DMS 273 treated with DMSO at 0.1 percent for 48 hours (cell line): ENCODE measurements at regions not wholly inside any gene's neighbourhood (a gene's known extent, or its start where the extent isn't known, plus 50 kb on each side); places are given as distances from the start of the nearest gene placed in this dataset.
"Not testable (repeated sequence)": the region's sequence is repeated elsewhere in the genome, so short reads cannot be mapped to it uniquely, and the experiment has no call there.

Experiments
- DNase-seq: peaks from one replicate; lab custom pipeline; 2025; lab: John Stamatoyannopoulos, UW

DNA sequence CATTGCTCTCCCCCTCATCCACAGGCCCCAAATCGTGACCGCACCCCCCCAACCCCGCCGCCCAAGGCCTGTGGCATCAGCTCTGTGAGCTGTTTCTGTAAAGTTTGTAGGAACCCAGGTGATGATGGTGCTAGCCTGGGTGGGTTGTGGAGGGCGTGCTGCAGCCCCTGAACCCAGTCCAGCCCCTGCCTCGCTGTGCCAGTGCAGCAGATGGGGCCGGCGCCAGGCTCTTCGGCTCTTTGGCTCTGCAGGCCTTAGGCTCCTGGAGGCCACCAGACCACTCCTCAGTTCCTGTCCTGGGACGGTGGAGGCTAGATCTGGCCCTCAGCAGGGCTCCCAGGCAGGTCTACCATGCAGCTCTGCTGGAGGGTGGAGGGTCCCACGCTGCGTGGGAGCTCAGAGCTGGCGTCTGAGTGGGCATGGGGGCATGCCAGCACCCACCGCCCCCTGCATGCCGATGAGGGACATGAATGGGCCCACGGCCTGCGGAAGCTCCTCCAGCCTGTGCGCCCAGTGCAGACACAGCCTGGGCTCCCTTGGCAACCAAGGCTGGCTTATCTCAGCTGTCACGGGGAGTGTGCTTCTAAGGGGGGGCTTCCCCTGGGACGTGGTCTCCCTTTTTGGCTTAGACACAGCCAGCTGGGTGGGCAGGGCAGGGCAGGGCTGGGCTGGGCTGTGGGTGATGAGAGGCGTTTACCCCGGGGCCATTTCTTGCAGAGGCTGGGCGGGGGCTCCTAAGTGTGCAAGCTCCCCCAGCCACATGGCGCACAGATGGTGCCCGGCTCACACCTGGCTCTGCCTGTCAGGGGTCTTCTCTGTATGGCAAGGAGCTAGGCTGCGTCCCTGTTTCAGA lies 1187.6 kb downstream of the BRD1 start:
- peak; percentile 25 for DNase-seq

DNA sequence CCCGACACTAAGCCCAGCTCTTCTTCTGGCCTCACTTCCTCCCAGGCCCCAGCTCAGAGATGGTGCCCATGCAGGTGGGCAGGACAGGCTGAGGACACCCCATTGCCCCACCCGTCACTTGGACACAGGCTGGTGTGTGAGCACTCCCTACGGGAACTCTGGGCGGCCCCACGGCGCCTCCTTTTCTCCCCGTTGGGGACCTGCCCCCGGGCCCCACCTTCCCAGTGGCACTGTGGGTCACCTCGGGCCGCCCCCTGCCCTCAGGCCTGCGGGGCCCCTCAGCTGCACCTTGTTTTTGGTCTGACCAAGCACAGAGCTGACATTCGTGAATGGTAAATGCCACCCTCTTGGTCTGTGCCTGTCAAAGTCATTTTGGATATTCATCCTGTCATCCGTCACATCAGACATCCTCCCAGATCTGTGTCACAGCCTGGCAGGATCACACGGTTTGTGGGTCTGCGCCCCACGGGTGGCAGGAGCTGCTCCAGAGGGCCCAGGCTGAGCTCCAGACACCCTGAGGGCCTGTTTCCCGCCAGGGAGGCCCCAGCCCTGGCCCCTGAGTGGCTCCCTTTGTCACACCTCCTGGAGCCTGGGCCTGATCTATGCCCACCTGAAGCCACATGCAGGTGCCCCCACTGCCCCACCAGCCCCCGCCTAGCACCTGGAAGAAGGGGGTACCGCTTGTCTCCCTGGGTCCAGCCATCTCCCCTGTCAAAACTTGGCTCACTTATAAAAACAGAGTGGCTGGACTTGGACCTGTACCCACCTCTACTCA lies 1188.5 kb downstream of the BRD1 start:
- DNase-seq: no peak

DNA sequence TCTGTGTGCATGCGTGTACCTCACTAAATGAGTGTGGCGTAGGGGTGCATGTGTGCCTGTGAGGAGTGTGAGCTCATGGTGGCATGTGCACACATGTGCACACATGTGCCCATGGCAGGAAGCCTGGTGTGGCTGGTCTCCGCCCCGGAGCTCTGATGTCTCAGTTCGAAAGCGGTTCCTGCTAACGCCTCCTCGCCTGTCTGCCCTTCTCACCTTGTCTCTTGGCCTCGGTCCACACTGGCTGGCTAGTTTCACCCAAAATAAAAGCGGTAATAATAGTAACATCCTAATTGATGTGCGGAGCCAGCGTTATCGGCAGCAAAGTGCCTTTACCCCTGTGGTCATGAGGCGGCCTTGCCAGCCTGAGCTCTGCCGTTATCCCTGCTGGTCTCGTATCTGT lies 1190.4 kb downstream of the BRD1 start:
- DNase-seq: no peak

DNA sequence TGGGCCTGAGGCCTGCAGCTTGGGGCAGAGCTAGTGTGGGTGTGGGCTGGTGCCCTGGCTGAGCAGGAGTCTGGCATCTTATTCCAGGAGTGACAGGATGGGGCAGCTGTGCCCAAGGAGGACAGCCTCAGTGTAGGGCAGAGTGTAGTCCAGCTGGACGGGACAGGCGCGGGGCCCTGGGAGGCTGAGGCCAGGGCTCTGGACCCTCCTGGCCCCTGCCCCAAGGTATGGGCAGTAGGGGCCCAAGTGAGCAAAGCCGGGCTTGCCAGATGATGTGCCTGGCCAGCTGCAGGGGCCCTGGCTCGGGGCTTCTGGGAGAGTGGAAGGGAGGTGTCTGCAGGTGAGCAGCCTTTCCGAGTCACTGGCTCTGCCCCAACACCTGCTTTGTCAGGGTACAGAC lies 1190.9 kb downstream of the BRD1 start:
- no peak for DNase-seq

DNA sequence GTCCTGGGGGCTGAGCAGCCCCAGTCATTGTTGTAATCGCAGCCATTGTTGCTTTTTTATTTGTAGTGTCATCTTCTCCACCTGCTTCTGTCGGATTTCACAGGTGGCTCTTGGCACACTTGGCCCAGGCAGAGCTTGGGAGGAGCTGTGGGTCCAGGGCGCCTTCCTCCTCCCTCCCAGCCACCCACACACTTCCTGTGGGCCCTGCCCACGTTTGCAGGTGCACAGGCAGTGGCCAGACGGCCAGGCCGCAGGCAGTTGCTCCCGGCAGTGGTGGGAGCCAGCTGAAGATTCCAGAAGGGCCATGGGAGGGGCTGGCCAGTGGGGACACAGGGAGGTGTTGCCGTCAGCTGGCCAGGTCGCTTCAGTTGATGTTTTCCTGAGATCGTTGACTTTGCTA lies 1191.9 kb downstream of the BRD1 start:
- DNase-seq: no peak

DNA sequence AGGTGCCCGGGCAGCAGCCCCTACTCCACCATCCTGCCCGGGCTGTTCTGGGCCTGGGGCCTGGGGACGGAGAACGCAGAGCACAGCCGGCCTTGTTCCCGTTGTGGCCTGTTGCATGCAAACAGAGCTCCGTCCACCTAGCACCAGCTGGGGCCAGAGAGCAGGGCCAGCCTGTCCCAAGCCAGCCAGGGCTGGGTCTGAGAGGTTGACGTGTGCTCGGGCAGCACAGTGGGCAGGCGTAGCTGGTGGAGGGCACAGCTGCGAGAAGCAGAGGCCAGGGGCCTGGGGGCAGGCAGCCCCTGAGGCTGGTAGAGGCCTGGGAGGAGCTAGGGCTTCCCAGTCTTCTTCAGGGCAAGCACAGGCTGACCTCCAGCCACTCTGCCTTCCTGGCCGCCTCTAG lies 1192.6 kb downstream of the BRD1 start:
- no peak for DNase-seq

DNA sequence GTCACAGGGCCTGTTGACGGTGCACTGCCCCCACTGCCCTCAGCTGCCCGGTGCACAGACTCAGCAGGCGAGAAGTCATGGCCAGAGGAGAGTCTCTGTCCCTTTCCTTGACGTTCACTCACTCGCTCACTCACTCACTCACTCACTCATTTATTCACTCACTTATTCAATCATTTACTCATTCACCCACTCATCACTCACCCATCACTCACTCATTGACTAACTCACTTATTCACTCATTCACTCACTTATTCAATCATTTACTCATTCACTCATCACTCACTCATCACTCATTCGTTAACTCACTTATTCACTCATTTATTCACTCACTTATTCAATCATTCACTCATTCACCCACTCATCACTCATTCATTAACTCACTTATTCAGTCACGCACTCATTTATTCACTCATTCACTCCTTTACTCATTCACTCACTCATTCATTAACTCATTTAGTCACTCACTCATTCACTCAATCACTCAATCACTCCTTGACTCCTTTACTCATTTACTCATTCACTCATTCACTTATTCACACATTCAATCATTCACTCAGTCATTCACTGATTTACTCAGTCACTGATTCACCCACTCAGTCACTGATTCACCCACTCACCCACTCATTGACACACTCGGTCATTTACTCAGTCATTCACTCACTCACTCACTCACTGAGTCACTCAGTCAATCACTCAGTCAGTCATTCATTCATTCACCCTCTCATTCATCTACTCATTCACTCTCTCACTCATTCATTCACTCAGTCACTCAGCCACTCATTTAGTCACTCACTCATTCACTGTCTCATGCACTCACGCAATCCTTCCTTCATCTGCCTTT lies 1193.5 kb downstream of the BRD1 start:
- DNase-seq: no peak

DNA sequence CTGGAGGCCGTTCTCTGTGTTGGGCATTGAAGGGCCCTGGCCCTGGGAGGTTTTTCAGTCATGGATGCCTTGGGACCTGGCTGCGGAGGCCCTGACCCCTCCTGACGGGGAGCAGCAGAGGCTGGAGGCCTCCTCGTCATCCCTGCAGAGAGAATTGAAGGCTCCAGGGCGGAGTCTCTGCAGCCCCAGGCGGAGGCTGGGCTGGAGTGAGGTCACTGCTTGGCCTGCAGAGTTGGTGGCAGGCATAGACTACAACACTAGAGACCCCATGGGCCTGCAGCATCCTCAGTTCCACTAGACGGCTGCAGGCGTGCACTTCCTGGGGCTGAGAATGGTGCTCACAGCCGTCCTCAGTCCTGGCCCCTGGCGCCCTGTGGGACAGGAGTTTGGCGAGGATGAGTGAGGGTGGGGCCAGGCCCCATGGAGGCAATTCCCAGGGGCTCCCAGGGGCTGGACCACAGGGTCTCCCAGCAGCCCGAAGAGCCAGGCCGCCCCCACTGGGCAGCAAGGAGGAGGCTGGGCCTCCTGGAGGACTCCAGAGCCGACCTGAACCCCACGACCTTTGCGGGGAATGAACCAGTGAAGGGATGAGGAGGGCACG lies 1194.9 kb downstream of the BRD1 start:
- no peak for DNase-seq

DNA sequence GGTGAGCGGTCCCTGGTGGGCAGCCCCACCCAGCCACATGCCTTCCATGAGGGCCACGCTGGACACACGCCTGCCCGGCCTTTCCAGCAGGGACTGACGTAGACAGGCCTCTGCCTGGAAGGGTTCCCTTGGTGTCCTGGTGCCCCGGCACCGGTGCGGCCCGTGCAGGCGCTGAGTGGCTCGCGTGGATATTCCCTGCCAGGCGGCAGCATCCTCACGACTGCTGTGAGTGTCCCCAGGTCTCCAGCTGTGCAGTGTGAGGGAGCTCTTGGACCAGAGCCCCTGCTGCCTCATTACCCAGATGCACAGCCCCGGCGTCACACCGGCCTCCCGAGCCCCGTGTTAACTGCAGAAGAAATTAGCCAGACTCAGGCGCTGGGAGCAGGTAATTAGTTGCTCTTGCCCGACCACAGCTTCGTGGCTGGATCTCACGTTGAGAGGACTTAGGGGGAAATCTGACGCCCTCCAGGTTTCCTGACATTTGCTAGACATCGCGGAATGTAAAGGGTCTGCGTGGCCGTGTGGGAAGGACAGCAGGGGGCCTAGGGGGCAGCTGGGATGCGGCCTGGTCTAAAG lies 1196.3 kb downstream of the BRD1 start:
- no peak for DNase-seq

DNA sequence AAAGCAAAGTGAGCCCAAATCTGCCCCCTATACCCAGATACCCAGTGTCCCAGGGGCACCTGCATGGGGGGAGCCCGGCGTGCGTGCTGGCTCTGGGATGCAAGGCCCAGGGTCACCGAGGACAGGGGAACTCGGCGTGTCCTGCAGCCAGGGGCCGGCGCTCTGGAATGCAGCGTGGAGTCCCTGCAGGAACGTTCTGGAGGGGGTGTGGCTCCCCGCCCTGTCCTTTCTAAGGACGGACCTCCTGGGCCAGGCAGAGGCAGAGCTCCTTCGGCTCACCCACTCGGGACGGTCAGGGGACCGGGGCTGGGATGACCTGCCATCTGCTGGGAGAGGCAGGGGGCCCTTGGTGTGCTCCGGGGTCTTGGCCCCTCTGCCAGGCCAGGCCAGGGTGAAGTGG lies 1196.8 kb downstream of the BRD1 start:
- no peak for DNase-seq

DNA sequence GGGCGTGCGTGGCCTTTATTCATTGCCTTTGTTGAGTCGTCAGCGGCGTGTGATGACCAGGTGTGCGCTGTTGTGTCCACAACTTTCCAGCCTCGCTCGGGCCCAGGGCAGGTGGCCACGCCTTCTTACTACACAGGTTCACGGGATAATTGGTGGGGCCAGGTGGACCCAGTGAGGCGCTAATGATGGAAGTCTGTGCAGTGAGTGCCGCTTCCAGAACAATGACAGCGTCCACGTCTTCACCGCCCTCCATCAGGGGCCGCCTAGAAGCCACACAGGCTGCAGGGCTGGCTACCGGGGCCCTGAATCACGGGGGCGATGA lies 1197.3 kb downstream of the BRD1 start:
- no peak for DNase-seq

DNA sequence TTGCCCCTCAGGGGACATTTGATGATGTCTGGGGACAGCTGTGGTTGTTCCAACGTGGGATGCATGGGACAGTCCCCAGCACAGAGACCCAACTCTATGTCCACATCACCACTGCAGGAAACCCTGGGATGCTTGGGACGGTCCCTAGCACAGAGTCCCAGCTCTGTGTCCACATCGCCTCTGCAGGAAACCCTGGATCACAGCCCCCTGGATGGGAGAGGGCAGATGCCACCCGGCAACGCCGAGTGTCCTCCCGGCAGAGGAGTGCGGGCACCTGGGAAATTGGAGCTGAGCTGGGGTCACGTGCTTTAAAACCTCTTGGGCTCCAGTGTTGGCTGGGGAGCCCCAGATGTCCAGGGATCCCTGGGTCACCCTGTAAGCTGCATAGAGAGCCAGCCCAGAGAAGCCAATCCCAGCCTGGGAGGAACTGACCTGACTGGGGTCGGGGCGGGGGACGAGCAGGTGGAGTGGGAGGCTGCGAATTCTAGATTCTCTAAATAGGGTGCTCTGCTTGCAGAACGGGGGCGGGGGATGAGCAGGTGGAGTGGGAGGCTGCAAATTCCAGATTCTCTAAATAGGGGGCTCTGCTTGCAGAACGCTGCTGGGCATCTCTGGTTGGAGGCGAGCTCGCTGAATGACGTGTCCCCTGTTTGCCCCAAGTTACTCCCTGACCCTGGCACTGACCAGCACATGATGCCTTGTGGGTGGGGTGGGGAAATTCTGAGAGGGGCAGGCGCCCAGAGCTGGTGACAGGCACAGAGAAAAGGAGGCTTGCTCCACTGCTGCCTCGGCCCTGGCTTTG lies 1197.8 kb downstream of the BRD1 start:
- no peak for DNase-seq

DNA sequence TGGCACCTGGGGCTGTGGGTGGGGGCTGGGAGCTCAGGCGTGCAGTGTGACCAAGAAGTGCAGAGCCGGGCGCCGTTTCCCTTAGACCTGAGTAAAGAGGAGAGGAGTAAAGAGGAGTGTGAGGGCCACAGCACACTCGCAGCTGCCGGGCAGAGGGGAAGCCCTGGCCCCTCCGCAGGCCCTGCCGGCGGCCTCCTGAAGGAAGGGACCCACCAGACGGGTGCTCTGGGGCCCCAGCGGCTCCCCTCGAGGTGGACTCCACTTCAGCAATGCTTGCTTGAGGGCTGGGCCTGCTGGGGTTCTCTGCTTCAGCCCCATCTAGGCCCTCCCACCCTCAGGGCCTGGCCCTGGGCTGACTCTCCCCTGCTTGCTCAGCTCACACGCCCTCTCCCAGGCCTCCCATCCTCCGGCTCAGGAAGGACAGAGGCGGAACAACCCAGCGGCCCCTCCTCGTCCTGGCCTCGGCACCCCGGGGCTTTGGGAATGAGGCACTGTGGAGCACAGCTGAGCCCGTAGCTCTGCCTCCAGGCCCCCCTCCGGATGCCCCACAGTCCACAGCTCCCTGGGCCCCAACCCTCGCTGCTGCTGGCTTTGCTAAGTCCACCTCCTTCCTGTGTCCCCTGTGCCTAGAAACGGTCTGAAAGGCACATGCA lies 1198.7 kb downstream of the BRD1 start:
- no peak for DNase-seq

DNA sequence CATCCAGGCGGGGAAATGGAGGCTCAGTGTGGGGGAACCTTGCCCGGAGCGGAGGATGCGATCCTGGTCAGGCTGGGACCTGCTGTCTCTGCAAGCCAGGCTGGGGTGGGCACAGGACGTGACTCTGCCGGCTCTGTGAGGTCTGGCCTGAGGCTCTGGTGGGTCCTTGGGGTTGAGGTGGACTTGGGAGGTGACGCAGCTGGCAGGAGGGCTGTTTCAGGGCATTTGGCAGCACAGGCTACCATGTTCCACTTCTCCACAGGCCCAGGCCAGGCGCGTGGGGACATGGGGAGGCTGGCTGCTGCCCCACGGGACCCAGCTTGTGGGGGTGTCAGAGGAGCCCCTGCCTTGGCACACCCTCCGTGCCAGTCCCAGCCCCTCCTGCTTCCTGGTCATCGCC lies 1199.7 kb downstream of the BRD1 start:
- DNase-seq: no peak

DNA sequence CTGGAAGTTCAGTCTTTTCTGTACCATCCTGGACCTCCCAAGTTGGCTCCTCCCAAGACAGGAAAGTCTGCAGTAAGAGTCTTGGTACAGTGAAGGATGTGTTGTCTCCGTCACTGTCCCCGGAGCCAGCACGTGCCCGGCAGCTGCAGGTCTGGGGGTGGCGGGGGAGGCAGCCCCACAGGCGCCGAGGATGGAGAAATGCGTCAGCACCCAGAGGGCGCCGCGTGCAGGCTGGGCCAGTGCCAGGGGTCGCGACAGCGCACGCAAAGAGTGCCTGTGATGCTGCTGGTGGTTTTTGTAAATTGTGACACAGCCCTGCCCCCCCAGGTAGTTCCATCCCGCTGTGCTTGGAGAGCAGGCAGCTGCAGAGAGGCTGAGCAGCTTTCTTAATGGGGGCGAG lies 1200.5 kb downstream of the BRD1 start:
- no peak for DNase-seq

DNA sequence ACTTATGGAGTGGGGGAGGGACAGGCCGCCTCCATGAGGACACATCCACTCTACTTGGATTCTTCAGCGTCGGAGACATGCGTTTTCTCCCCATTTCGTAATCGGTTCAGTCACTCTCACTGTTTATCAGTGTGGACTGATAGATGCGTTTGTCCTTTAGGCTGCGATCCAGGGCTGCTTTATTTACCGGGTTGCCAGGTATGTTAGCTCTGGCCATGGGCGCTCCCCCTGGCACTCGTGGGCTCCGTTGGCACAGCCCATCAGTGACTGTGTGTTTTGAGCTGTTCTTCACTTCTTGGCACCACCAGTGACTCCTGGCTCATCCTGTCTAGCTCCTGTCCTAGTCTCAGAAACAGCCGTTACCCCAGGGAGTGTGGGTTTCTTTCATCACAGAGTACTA lies 1203.3 kb downstream of the BRD1 start:
- DNase-seq: no peak

DNA sequence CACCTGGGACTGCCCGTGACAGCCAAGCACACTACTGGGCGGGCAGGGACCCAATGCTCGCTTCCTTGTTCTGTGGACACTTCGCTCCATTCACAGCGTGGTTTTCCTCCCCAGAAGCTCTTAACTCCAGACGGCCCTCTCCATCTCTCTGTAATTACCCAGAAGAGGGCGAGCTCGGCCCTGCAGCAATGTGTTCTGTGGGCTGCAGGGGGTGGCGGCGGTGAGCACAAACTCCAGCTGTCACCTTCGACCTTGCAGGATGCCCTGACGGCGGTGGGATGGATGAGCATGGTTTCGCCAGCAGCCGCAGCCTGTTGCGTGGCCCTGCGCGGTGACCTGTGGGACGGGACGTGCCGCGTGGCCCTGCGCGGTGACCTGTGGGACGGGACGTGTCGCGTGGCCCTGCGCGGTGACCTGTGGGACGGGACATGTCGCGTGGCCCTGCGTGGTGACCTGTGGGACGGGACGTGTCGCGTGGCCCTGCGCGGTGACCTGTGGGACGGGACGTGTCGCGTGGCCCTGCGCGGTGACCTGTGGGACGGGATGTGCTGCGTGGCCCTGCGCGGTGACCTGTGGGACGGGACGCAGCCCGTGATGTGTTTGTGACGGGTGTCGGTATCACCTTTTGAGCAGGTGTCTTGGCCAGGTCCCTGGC lies 1204.7 kb downstream of the BRD1 start:
- no peak for DNase-seq

DNA sequence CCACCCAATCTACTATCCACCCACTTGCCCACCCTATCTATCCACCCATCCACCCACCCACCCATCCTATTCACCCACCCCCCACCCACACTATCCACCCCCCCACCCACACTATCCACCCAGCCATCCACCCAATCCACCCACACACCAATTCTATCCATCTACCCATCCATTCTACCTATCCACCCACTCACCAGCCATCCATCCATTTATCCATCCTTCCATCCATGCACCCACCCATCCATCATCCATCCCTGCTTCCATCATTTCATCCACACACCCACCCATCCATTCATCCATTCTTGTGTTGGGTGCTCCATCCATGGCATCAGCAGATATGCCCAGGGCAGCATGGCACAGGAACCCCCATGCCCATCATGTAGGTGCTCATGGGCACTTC lies 1206.6 kb downstream of the BRD1 start:
- DNase-seq: no peak

DNA sequence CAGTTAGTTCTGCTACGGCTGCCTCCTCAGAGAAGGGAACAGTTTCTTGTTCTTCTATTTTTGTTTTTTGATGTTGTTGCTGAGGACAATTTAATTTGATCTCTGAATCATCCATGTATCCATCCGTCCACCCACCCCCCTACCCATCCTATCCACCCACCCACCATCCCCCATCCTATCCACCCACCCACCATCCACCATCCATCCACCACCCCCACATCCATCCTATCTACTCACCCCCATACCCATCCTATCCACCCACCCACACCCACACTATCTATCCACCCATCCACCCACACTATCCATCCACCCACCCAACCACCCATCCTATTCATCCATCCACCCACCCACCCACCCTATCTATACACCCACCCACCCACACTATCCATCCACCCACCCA lies 1207.2 kb downstream of the BRD1 start:
- not testable (repeated sequence) for DNase-seq

DNA sequence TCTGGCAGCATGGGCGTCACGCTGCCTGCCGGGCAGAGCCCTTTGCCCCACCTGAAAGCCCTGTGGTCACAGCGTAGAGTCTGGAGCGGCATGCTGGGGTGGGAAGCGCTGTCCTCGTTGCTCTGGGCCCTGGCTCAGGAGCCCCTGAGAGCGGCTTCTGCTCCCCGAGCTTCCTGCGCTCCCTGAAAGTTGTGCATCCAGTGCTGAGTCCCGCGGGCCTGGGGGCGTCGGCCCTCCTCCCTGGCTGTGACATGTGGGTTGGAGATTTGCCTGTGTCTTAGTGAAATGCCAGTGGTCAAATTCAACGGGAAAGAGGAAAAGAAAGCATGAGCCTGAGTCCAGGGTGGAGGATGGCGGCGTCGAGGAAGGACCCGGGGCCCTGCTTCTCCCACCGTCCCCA lies 1208.0 kb downstream of the BRD1 start:
- DNase-seq: no peak
